Fibroblast of lung (primary cell): ENCODE measurements at regions not wholly inside any gene's neighbourhood (a gene's known extent, or its start where the extent isn't known, plus 50 kb on each side); places are given as distances from the start of the nearest gene placed in this dataset.

ENCODE experiments used
- EZH2 ChIP-seq: IDR thresholded peaks from 2 replicates; pipeline ENCODE4 v1.5.1; 2012; ENCODE audit warnings: low read length, control low read depth, mild to moderate bottlenecking; ENCODE audit errors: missing control alignments
- TF ChIP-seq, protein P1 (sequence below), 2 donors: IDR thresholded peaks in 1 of 2; conservative IDR thresholded peaks in 1 of 2; 1 replicate in 1 of 2; 2 replicates in 1 of 2; pipeline ENCODE4 v1.5.1; 2011 to 2012; ENCODE audit warnings: low read length in 2 of 2, control low read depth in 1 of 2, inconsistent platforms in 1 of 2, low read depth in 1 of 2, mild to moderate bottlenecking in 1 of 2

- TF ChIP-seq, protein P1, sequence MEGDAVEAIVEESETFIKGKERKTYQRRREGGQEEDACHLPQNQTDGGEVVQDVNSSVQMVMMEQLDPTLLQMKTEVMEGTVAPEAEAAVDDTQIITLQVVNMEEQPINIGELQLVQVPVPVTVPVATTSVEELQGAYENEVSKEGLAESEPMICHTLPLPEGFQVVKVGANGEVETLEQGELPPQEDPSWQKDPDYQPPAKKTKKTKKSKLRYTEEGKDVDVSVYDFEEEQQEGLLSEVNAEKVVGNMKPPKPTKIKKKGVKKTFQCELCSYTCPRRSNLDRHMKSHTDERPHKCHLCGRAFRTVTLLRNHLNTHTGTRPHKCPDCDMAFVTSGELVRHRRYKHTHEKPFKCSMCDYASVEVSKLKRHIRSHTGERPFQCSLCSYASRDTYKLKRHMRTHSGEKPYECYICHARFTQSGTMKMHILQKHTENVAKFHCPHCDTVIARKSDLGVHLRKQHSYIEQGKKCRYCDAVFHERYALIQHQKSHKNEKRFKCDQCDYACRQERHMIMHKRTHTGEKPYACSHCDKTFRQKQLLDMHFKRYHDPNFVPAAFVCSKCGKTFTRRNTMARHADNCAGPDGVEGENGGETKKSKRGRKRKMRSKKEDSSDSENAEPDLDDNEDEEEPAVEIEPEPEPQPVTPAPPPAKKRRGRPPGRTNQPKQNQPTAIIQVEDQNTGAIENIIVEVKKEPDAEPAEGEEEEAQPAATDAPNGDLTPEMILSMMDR (conservative IDR thresholded peaks at IDR 0.05 in 1 of 2, IDR thresholded peaks at IDR 0.05 in 1 of 2; ENCODE audit: low read depth in 1 of 2, low read length in 2 of 2), result no peak
- TF ChIP-seq EZH2, result no peak
Observed at GRCh38 chr6:140912686-140913085, 1220.0 kb upstream of the GJE1 start.
